ENCODE measurements at regions not wholly inside any gene's neighbourhood (a gene's known extent, or its start where the extent isn't known, plus 50 kb on each side); places are given as distances from the start of the nearest gene placed in this dataset.

GRCh38 chr20:48458601-48459385, 369.0 kb downstream of the PREX1 start:
- TF ChIP-seq CTCF (IDR thresholded peaks at IDR 0.05) = no peak
- TF ChIP-seq POLR2A (IDR thresholded peaks at IDR 0.05) = no peak

Data from esophagus squamous epithelium (tissue), 4 donors.